HG02943 (cell line): ENCODE measurements at regions not wholly inside any gene's neighbourhood (a gene's known extent, or its start where the extent isn't known, plus 50 kb on each side); places are given as distances from the start of the nearest gene placed in this dataset.

Experiments
- ATAC-seq: cut with Tn5 transposase; IDR thresholded peaks from one replicate; pipeline ENCODE4 v1.9.1; 2021; ENCODE audit warnings: mild to moderate bottlenecking, low read depth, moderate library complexity; ENCODE audit not compliant: unreplicated experiment

GRCh38 chr2:42108852-42109251 lies 60.3 kb upstream of the EML4 start:
- no peak for ATAC-seq

DNA sequence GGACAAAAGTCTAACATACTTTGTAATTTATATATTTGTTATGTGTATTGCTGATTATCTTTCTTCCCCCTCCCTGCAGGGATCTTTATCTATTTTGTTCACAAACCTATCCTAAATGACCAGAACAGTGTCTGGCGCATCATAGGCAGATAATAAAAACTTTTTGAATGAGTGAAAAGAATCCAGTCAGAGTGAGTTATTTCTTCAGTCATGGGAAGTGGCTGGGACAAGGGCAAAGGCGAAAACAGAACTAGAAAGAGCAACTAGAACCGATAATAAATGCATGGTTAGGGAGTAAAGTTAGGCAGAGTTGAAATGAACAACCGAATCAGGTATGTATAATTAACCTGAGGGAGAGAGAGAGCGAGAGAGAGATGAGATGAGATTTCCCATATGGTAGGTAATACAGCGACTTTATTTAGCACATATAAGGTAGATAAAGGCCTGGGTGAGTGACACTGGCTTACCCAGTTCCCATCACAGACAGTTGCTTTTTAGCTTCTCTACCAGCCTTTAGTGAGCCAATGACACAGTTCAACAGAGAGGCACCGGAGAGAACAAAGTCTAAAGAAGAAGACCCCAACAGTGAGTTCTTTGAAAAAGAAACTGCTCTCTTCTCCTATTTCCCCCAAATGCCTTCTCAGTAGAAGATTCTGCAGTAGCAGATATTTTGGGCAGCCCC lies 59.1 kb upstream of the EML4 start:
- no peak for ATAC-seq

GRCh38 chr2:42110641-42111322 lies 58.4 kb upstream of the EML4 start:
- ATAC-seq, result no peak

GRCh38 chr2:42112418-42112817 lies 56.7 kb upstream of the EML4 start:
- no peak for ATAC-seq

DNA sequence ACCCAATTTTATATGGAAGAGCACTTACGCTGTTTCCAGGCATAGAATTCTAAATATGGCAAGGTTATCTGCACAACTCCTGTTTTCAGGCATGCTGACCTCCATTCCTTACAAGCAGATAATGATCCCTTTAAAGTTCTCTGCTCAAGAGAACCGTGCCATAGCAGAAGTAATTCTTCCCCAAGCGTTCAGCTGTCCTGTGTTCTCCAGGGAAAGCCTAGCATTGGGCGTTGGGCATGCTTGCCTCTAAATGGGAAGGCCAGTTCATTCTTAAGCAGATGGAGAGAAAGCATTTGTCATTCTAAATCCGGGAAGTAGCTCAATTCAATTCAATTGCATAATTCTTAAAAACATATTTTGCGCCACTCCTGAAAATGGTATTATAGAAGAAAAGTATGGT lies 55.7 kb upstream of the EML4 start:
- no peak for ATAC-seq

DNA sequence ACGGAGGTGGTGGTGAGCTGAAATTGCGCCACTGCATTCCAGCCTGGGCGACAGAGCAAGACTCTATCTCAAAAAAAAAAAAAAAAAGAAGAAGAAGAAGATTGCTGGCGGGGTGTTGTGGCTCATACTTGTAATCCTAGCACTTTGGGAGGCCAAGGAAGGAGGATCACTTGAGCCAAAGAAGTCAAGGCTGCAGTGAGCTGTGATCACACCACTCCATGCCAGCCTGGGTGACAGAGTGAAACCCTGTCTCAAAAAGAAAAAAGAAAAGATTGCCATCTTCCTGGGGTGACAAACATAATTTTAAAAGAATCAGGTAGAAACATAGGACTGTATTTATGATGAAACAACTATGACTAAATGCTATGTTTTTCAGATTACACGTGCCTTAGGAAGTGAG lies 55.1 kb upstream of the EML4 start:
- ATAC-seq, result no peak

GRCh38 chr2:42115588-42115987 lies 53.6 kb upstream of the EML4 start:
- ATAC-seq, result no peak

DNA sequence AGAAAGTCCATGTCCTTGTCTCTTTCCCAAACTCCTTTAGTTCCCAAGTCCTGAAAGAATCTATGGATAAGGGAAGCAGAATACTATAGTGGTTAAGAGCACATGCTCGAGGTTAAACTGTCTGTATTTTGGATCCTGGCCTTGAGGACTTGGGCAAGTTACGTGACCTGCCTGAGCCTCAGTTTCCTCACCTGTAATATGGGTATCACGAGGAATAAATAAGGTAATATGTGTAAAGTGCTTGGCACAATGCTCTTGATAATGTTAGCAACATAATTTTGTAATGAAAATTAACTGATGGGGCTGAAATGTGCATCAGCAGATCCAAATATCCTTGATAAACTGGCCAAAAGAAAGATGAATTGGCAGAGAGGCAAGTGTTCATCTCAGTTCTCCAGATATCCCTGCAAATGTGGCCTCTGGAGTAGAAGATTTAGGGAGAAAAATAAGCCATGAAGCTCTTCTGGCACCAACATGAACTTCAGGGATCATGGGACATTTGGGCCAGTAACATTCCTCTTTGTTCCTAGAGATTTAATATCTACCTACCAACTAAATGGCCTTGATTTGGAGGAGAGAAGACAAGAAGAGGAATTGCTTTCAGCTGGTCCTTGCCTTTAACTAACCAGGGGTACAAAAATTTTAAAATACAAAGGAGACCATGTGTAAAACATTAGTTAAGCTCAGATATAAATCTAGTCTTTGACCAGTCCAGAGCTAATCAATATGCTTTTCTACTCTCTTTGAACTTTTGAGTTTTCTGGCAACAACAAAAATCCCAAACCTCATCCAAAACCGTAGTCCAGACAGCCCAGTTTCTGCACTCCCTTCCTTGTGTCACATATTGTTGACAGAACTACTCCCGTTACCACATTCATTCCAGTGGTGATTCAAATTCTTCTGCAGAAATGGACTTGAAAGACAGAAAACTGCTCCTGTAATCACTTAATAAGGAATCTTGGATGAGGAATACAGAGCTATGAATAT lies 52.7 kb upstream of the EML4 start:
- no peak for ATAC-seq

GRCh38 chr2:42117182-42117579 lies 52.0 kb upstream of the EML4 start:
- no peak for ATAC-seq

- ATAC-seq, result peak; percentile 80
These were observed 51.0 kb upstream of the EML4 start for GRCh38 chr2:42117923-42118753.

- ATAC-seq, result no peak
These were observed 50.2 kb upstream of the EML4 start for GRCh38 chr2:42118754-42119569.
